ENCODE measurements at regions not wholly inside any gene's neighbourhood (a gene's known extent, or its start where the extent isn't known, plus 50 kb on each side); places are given as distances from the start of the nearest gene placed in this dataset.

DNA sequence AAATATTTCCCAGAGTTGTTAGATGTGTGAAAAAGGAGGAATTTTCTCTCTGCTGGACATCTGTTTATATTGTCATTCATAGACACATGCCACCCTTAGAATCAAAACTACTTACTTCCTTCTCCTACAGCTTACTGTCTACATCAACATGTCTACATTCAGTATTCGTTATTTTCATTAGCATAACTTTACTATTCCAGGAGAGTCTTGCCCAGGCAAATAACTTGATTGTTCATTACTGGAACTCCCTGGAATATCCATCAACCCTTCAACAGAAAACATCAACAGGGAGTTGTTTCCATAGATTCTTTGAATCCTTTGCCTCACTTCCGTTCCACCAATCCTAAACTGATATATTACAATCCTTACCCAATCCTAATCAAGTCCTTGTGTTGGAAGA is 457.5 kb upstream of the ZNF608 start:
- no peak for ATAC-seq
- no peak overlapping the region for H3K4me2 ChIP-seq (ENCODE audit: low read length)
- intact Hi-C loops (cut with micrococcal nuclease) = no loop called here
- H3K79me2 ChIP-seq (ENCODE audit: low read length) = no peaks in the 10 kb centered on the region
- H3K9me2 ChIP-seq (replicated peaks; ENCODE audit: low read length) = no peaks in the 10 kb centered on the region
- no peaks in the 10 kb centered on the region for H4K20me1 ChIP-seq (ENCODE audit: low read length)
- no peaks in the 10 kb centered on the region for H3K9me3 ChIP-seq (ENCODE audit: low read length)
- H3F3A ChIP-seq (ENCODE audit: low read length, unreplicated experiment) = no peaks in the 10 kb centered on the region
- H3K27me3 ChIP-seq (ENCODE audit: low read length) = no peaks in the 10 kb centered on the region
- no TSS peak for BruUV-seq (replicated peaks)
- H3K4me1 ChIP-seq (ENCODE audit: insufficient read depth, low read length) = no peaks in the 10 kb centered on the region
- ChIA-PET POLR2A (ENCODE audit: unreplicated experiment) (no interaction called here), CTCF (no interaction called here)
- no peak overlapping the region for H2AFZ ChIP-seq (ENCODE audit: low read length)
- no peak overlapping the region for H3K4me3 ChIP-seq (ENCODE audit: low read length)
- TF ChIP-seq EZH2 (IDR thresholded peaks at IDR 0.05; ENCODE audit: low read length, unreplicated experiment) = no peak
- TF ChIP-seq EZH2phosphoT487 (IDR thresholded peaks at IDR 0.05; ENCODE audit: borderline replicate concordance, low read length) = no peak
- TF ChIP-seq, protein P1, sequence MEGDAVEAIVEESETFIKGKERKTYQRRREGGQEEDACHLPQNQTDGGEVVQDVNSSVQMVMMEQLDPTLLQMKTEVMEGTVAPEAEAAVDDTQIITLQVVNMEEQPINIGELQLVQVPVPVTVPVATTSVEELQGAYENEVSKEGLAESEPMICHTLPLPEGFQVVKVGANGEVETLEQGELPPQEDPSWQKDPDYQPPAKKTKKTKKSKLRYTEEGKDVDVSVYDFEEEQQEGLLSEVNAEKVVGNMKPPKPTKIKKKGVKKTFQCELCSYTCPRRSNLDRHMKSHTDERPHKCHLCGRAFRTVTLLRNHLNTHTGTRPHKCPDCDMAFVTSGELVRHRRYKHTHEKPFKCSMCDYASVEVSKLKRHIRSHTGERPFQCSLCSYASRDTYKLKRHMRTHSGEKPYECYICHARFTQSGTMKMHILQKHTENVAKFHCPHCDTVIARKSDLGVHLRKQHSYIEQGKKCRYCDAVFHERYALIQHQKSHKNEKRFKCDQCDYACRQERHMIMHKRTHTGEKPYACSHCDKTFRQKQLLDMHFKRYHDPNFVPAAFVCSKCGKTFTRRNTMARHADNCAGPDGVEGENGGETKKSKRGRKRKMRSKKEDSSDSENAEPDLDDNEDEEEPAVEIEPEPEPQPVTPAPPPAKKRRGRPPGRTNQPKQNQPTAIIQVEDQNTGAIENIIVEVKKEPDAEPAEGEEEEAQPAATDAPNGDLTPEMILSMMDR (conservative IDR thresholded peaks at IDR 0.05; ENCODE audit: low read depth, low read length) = no peak
- H3K9ac ChIP-seq (ENCODE audit: low read length) = no peak overlapping the region
- DNase-seq = no peak
- no peaks in the 10 kb centered on the region for H3K36me3 ChIP-seq (ENCODE audit: low read depth, low read length)
- no peak overlapping the region for H3K27ac ChIP-seq (ENCODE audit: low read length)

DNA sequence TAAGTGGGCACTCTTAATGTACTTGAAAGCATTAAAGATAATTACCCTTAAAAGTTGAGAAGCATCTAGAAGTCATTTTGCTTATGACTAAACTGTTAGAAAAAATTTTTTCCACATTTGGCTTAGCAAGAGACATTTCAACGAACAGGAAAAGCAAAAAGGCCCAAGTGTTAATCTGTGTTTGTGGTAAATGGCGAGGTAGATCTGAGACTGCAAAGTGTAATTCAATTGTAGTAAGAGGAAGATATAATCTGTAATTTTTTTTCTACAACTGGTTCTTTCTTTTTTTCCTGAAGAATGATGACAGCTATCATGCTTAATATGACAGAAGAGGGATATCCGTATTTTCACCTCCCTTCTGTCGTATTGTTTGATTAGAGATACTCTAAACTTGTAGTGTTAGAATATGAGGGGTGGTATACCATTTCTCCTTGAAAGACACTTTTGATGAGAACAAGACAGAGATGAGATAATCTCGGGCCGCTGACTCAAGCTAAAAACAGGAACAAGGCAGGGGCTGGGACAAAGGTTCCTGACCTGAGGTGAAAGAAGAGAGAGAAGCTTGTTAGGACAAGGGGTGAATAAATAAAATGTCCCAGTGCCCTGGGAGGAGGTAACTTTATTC is 459.3 kb upstream of the ZNF608 start:
- POLR2A ChIA-PET (ENCODE audit: unreplicated experiment) = no interaction called here
- Histone ChIP-seq H3K4me1 (ENCODE audit: insufficient read depth, low read length) (no peaks in the 10 kb centered on the region), H2AFZ (ENCODE audit: low read length) (no peak overlapping the region), H3K4me3 (ENCODE audit: low read length) (no peak overlapping the region), H3K27ac (ENCODE audit: low read length) (no peak overlapping the region), H4K20me1 (ENCODE audit: low read length) (no peaks in the 10 kb centered on the region), H3K9ac (ENCODE audit: low read length) (no peak overlapping the region), H3K4me2 (ENCODE audit: low read length) (no peak overlapping the region), H3F3A (ENCODE audit: low read length, unreplicated experiment) (no peaks in the 10 kb centered on the region), H3K36me3 (ENCODE audit: low read depth, low read length) (no peaks in the 10 kb centered on the region), H3K79me2 (ENCODE audit: low read length) (no peaks in the 10 kb centered on the region), H3K9me3 (ENCODE audit: low read length) (no peaks in the 10 kb centered on the region), H3K9me2 (replicated peaks; ENCODE audit: low read length) (no peaks in the 10 kb centered on the region), H3K27me3 (ENCODE audit: low read length) (no peaks in the 10 kb centered on the region)
- intact Hi-C loops (cut with micrococcal nuclease) = no loop called here
- TF ChIP-seq EZH2 (IDR thresholded peaks at IDR 0.05; ENCODE audit: low read length, unreplicated experiment) (no peak), EZH2phosphoT487 (IDR thresholded peaks at IDR 0.05; ENCODE audit: borderline replicate concordance, low read length) (no peak)
- TF ChIP-seq, protein P1 (conservative IDR thresholded peaks at IDR 0.05; ENCODE audit: low read depth, low read length) = no peak
- CTCF ChIA-PET = no interaction called here
- BruUV-seq (replicated peaks) = no TSS peak
- ATAC-seq (no peak), DNase-seq (no peak)

DNA sequence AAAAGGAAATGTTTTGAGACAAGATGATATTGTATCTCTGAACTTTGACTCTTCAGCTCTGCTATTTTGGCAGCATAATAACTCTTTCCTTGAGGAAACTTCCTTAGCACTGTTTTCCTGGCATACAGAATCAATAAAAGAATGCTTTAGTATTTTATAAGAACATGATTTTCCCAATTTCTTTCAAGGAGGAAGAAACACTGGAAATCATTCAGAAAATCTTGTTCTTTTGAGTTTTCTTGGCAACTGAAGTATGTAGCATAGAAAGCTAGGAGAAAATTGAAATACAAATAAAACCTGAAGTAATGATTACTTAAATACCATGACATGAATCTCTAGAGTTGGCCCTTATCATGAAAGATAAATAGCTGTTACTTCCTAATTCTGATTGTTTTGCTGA is 461.4 kb upstream of the ZNF608 start:
- Histone ChIP-seq H3K36me3 (ENCODE audit: low read depth, low read length) (no peaks in the 10 kb centered on the region), H3K9me2 (replicated peaks; ENCODE audit: low read length) (no peaks in the 10 kb centered on the region), H3F3A (ENCODE audit: low read length, unreplicated experiment) (no peaks in the 10 kb centered on the region), H3K4me3 (ENCODE audit: low read length) (no peak overlapping the region), H3K79me2 (ENCODE audit: low read length) (no peaks in the 10 kb centered on the region), H3K4me1 (ENCODE audit: insufficient read depth, low read length) (no peaks in the 10 kb centered on the region), H3K4me2 (ENCODE audit: low read length) (no peak overlapping the region), H3K27me3 (ENCODE audit: low read length) (no peaks in the 10 kb centered on the region), H4K20me1 (ENCODE audit: low read length) (no peaks in the 10 kb centered on the region), H2AFZ (ENCODE audit: low read length) (no peak overlapping the region), H3K9ac (ENCODE audit: low read length) (no peak overlapping the region), H3K27ac (ENCODE audit: low read length) (no peak overlapping the region), H3K9me3 (ENCODE audit: low read length) (no peaks in the 10 kb centered on the region)
- ChIA-PET POLR2A (ENCODE audit: unreplicated experiment) (no interaction called here), CTCF (no interaction called here)
- no peak for DNase-seq
- intact Hi-C loops (cut with micrococcal nuclease) = no loop called here
- TF ChIP-seq, protein P1 (conservative IDR thresholded peaks at IDR 0.05; ENCODE audit: low read depth, low read length) = no peak
- no peak for TF ChIP-seq EZH2 (IDR thresholded peaks at IDR 0.05; ENCODE audit: low read length, unreplicated experiment)
- no peak for TF ChIP-seq EZH2phosphoT487 (IDR thresholded peaks at IDR 0.05; ENCODE audit: borderline replicate concordance, low read length)
- no TSS peak for BruUV-seq (replicated peaks)
- ATAC-seq = no peak
